ENCODE measurements at regions not wholly inside any gene's neighbourhood (a gene's known extent, or its start where the extent isn't known, plus 50 kb on each side); places are given as distances from the start of the nearest gene placed in this dataset.
"Not testable (repeated sequence)": the region's sequence is repeated elsewhere in the genome, so short reads cannot be mapped to it uniquely, and the experiment has no call there.

DNA sequence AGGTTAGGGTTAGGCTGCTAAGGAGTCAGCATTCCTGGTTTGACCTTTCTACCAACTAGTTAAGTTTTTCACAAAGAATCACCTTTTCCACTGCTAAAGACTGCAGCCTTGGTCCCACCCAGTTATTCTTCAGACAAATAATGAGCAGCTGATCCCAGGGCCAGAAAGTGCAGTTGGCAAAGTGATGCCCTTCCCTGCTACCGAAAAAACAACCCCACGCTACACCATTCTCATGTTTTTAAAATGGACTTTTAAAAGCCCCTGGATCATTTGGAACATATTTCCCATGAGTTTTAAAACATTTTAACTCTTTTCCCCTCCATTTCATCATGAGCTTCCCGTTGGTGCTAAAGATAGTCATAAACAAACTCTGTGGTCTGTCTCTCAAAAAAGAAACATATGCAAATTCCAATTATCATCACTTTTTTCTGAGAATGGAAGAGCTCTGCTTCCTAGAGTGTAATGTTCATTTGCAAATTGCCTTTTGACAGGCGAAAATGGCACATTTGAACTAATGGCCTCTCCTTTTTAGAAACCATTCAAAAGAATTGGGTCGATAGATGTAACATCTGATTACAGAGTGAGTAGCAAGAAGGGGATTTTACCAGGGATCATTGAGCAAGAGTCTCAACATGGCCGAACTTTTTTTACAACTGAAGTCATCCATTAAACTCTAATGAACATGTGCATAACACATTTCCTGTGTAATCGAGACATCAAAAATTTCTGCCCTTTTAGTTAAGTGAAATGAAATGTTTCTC lies 129.3 kb upstream of the RAP1B start:
- no peak overlapping the region for H3K4me3 ChIP-seq
- no peaks in the 10 kb centered on the region for H3K9me3 ChIP-seq
- no peaks in the 10 kb centered on the region for H3K36me3 ChIP-seq
- H3K27me3 ChIP-seq = no peaks in the 10 kb centered on the region
- DNase-seq = no peak

DNA sequence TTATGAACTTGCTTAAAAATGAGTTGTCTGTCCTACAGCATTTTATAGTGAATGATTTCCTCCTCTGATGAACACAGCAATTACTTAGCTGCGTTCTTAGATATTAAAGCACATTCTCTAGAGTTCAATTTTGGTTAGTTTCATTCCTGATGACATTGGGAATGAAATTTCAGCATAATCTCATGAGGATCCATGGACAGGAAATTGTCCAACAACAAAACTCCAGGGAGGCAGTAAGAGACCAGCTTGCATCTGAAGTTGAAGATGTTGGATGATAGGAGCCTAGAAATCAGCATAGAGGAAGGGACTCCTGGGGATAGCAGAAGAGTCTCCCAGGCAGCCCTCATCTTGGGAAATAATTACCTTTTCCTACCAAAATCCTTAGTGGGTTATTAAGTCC lies 128.7 kb upstream of the RAP1B start:
- DNase-seq = no peak
- no peaks in the 10 kb centered on the region for H3K36me3 ChIP-seq

DNA sequence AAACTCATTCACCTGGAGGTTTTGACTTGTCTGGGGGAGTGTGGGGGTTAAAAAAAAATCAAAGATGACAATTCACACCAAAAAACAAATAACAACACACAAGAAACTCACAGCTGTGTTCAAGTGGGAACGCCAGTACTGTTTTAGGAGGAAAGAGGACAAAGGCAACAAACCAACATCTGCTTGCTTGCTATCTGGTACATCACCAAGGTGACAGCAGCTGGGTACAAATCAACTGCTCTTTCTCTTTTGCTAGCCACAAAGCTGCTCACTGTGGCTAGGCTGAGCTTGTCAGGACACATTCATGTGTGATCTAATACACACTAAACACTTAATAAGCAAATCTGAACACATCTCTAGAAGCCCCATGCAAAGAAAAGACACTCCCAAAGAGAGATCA lies 128.0 kb upstream of the RAP1B start:
- H3K36me3 ChIP-seq = no peaks in the 10 kb centered on the region
- no peak for DNase-seq
- no peaks in the 10 kb centered on the region for H3K27me3 ChIP-seq
- no peak overlapping the region for H3K4me3 ChIP-seq
- H3K9me3 ChIP-seq = no peaks in the 10 kb centered on the region

More for the DNA sequence above, 128.7 kb upstream of the RAP1B start:
- Histone ChIP-seq H3K27me3 (no peaks in the 10 kb centered on the region), H3K4me3 (no peak overlapping the region), H3K9me3 (no peaks in the 10 kb centered on the region)

DNA sequence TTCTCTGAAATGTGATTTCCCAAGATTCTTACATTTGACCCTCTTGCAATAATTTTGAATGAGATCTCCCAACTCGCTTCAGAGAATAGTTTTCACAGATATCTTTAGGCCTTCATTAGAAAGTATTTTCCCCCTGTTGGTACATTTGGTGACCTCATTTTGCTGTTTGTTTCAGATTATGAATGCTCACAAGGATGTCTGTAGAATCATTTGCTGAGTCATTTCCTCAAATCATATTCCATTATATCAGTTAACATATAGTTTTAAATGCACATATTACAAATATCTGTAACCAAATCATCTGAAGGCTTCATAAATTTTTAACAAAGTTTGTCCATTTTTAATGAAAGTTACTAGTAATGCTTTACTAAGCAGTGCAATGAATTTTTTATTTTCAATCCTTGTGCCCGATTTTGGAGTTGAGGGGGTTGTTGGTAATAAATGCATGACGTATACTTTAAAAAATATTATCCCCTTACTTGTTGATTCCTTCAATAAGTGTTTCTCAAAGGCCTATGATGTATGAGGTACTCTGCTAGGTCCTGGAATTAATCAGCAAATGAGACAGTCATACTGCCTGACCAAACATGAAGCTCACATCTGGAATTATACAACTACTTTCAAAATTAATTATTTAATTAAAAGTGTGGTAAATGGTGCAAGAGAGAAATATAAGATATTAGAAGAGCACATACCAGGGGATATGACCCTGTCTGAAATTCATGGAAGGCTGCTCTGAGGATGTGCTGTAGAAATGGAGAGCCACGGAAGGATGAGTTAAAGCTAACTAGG lies 126.9 kb upstream of the RAP1B start:
- H3K9me3 ChIP-seq = no peaks in the 10 kb centered on the region
- H3K36me3 ChIP-seq = no peaks in the 10 kb centered on the region
- DNase-seq = no peak
- H3K4me3 ChIP-seq = no peak overlapping the region
- H3K27me3 ChIP-seq = no peaks in the 10 kb centered on the region; the same call in 1 of the 2 replicates

DNA sequence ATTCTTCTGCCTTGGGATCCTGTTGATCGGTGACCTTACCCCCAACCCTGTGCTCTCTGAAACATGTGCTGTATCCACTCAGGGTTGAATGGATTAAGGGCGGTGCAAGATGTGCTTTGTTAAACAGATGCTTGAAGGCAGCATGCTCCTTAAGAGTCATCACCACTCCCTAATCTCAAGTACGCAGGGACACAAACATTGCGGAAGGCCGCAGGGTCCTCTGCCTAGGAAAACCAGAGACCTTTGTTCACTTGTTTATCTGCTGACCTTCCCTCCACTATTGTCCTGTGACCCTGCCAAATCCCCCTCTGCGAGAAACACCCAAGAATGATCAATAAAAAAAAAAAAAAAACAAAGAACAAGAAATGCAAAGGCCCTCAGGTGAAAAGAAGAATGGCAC lies 126.1 kb upstream of the RAP1B start:
- not testable (repeated sequence) for H3K36me3 ChIP-seq, H3K9me3 ChIP-seq, DNase-seq, H3K27me3 ChIP-seq, H3K4me3 ChIP-seq

DNA sequence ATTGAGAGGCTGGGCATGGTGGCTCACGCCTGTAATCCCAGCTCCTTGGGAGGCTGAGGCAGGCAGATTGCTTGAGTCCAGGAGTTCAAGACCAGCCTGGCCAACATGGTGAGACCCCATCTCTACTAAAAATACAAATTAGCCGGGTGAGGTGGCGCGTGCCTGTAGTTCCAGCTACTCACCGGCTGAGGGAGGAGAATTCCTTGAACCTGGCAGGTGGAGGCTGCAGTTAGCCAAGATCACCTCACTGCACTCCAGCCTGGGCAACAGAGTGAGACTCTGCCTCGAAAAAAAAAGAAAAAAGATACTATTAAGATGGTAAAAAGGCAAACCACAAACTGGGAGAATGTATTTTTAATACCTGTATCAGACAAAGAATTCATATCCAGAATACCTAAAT lies 124.2 kb upstream of the RAP1B start:
- not testable (repeated sequence) for H3K36me3 ChIP-seq, DNase-seq

DNA sequence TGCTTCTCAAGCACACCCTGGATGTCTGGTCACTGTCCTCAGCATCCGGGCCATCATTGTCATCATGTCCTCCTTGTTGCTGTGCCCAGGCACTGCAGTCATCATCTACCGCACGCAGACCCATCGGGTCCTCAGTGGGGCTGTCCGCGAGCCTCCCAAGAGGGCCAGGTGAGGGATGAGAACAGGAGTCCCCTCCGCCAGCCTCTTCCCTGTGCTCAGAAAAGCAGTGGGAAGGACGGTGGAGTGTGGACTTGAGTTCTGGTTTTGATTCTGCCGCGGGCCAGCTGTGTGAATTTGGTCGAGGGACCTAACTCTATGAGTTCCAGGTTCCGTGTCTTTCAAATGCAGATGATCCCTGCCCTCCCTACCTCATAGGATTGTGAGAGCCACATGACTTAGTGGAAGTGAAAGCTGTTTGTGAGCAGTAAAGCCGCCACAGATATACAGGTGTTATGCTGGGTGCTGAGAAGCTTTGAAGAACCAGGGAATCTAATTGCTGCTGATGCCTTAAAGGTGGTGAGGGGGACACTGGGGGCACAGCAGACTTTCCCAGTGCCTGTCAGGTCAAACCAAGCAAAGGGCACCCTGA lies 122.9 kb upstream of the RAP1B start:
- no peaks in the 10 kb centered on the region for H3K36me3 ChIP-seq
- DNase-seq = no peak

More for the DNA sequence above, 124.2 kb upstream of the RAP1B start:
- not testable (repeated sequence) for H3K4me3 ChIP-seq, H3K9me3 ChIP-seq, H3K27me3 ChIP-seq

DNA sequence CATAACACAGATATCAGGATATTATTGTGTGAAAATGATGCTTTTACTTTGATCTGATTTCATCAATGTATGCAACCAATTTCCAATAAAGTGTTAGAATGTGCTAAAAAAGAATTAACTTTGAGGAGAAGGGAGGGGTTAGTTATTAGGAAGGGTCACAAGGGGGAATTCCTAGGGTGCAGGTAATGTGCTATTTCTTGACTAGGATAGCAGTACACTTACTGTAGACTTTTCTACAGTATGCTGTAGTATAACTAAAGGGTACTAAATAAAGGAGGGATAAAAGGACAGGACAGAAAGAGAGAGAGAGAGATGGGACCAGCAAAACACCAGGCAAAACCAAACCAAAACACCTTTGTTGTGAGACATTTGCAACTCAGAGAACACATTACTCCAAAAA lies 121.4 kb upstream of the RAP1B start:
- DNase-seq = no peak
- no peaks in the 10 kb centered on the region for H3K36me3 ChIP-seq

More for the DNA sequence above, 122.9 kb upstream of the RAP1B start:
- peaks cover 2% of the 10 kb centered on the region for H3K27me3 ChIP-seq
- H3K4me3 ChIP-seq = no peak overlapping the region
- no peaks in the 10 kb centered on the region for H3K9me3 ChIP-seq

DNA sequence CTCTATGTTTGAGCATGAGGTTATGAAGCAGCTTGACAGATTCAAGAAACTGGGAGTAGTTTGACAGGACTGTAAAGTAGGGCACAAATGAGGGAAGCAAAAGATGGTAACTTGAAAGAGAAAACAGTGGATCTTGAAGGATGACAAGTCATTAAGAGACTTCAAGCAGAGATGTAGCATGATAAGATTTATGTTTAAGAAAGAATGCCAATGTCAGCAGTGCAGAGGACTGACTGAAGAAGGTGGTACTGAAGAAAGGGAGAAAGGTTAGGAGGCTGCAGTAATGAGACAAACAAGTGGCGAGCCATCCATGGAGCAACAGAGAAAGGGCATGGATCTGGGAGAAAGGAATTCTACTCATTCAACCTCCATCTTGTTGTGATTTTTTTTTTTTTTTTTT lies 120.2 kb upstream of the RAP1B start:
- DNase-seq = no peak
- H3K9me3 ChIP-seq = no peaks in the 10 kb centered on the region
- no peak overlapping the region for H3K4me3 ChIP-seq
- H3K36me3 ChIP-seq = no peaks in the 10 kb centered on the region
- H3K27me3 ChIP-seq = peaks cover 2% of the 10 kb centered on the region

More for the DNA sequence above, 121.4 kb upstream of the RAP1B start:
- Histone ChIP-seq H3K27me3 (peaks cover 2% of the 10 kb centered on the region), H3K9me3 (no peaks in the 10 kb centered on the region), H3K4me3 (no peak overlapping the region)

DNA sequence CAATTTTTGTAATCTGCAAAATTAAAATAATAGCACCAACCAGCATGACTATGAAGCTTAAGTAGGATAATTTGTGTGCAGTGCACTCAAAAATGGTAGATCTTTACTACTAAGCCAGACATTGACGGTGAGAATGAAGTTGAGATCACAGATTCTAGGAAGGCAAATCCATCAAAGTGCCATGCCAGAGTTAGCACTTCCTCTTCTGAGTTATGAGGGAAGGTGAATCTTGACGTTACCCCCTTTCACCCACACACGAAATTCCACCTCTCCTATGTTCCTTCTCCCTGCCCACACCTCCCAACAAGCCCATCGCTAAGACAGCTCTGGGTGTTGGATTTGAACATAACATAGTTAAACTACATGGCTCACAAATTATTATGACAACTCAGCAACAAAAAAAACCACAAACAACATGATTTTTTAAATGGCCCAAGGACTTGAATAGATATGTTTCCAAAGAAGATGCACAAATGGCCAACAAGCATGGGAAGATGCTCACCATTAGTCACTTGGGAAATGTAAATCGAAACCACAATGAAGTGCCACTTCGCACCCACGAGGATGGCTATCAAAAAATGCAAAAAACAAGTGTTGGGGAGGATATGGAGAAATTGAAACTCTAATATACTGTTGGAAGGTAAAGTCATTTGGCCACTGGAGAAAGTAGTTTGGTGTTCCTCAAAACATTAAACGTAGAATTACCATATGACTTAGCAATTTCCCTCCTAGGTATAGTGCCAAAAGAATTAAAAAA lies 119.3 kb upstream of the RAP1B start:
- H3K27me3 ChIP-seq = peaks cover 2% of the 10 kb centered on the region
- no peaks in the 10 kb centered on the region for H3K36me3 ChIP-seq
- H3K4me3 ChIP-seq = no peak overlapping the region
- no peaks in the 10 kb centered on the region for H3K9me3 ChIP-seq
- DNase-seq = no peak

DNA sequence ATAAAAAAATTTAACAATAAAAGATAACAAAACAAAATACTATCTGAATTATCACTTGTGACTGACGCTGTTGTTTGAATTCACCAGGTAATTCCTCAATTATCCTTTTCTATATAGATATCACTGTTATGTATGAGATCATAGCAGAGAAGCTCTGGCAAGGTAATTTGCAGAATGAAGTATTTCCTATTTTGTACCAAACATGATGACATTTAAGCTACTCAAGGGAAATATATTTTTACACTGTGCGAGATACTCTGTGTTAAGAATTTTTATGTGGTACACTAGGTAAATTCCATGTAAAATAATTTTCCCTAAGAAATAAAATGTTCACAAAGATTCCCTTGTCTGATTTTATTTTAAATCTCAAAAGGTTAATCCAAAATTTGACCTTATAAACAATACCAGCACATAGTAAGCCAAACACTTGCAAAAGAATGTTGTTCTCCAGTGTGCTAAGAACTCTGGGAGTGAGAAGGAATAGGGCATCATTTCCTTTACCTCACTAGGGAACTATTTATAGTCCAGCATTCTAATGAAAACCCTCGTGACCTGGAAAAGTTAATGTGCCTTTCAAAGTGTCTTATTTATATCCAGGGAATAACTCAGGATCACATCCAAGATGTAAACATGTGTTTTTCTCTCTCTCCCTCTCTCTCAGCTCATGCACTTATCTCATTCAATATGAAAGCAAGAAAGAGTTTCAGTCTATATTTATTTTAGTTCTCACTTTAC lies 115.2 kb upstream of the RAP1B start:
- no peak overlapping the region for H3K4me3 ChIP-seq
- H3K9me3 ChIP-seq = no peaks in the 10 kb centered on the region
- H3K36me3 ChIP-seq = no peaks in the 10 kb centered on the region
- no peak for DNase-seq
- peaks cover 2% of the 10 kb centered on the region for H3K27me3 ChIP-seq

DNA sequence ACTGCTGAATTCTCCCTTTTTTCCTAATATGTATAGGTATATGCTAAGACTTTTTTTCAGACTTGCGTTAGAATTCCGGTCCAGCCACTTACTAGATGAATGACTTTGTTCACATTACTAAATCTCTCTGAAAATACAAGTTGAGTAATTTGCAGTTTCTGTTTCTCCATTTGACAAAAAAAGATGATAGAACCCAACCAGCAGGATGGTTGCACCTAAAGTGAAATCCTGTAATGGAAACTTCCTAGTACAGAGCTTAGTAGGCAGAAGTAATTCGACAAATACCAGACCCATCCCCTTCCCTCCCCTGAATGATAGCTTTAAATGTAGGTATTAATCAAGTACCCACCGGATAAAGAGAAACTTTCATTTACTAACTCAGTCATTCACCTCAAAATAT lies 113.6 kb upstream of the RAP1B start:
- peaks cover 2% of the 10 kb centered on the region; the same call in 1 of the 2 replicates for H3K27me3 ChIP-seq
- no peaks in the 10 kb centered on the region for H3K9me3 ChIP-seq
- DNase-seq = no peak
- no peaks in the 10 kb centered on the region for H3K36me3 ChIP-seq
- no peak overlapping the region for H3K4me3 ChIP-seq

DNA sequence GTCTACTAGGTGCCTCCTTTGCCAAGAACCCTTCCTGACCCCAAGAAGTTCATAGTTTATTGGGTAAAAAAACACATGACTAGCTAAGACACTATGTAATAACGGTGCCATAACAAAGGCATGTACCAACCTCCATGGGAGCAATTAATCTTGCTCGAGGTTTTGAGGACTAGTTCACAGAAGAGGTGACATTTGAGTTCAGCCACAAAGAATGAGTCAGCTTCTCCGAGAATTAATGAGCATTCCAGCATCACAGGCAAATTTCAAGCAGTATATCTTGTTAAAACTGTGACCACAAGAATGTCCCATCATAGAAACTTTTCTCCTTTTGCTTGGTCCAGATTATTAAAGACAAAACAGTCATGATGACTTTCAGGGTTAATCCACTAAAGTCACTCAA lies 113.0 kb upstream of the RAP1B start:
- H3K27me3 ChIP-seq = peaks cover 2% of the 10 kb centered on the region; the same call in 1 of the 2 replicates
- H3K9me3 ChIP-seq = no peaks in the 10 kb centered on the region
- no peak for DNase-seq
- no peak overlapping the region for H3K4me3 ChIP-seq
- H3K36me3 ChIP-seq = no peaks in the 10 kb centered on the region

DNA sequence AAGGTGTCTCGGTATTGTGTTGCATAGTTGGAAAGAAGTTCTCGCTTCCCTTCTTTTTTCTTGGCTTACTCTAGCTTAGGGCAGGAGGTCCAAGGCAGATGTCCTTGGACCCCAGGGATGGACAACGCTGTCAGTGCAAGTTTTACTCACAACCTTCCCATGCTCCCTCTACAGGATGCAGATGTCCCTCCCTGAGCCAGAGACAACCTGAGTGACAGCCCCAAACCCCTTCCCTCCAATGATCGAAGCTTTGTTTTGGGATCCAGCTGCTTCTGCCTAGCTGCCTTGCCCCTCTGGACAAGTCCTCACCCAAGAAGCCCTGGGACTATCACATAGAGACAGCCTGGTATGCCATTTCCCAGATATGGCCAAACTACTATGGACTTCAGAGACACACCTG lies 112.0 kb upstream of the RAP1B start:
- DNase-seq = no peak
- Histone ChIP-seq H3K27me3 (peaks cover 2% of the 10 kb centered on the region; the same call in 1 of the 2 replicates), H3K9me3 (no peaks in the 10 kb centered on the region), H3K4me3 (no peak overlapping the region), H3K36me3 (no peaks in the 10 kb centered on the region)

DNA sequence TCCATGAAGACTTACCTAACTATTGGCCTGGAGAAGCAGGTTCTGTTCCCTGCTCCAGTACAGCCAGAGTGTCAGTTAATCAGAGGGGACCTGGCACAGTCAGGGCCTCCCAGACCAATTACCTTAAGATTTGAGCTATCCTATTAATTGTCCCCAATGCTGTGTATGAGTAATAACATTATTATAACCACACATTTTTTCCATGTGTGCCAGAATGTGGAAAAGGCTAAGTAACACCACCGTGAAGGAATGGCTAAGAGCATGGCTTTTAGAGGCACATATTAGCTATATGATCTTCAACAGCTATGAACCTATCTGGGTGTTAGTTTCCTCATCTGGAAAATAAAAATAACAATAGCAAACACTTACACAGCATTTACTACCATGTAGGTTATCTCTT lies 111.1 kb upstream of the RAP1B start:
- DNase-seq = no peak
- peaks cover 2% of the 10 kb centered on the region; the same call in 1 of the 2 replicates for H3K27me3 ChIP-seq
- H3K9me3 ChIP-seq = no peaks in the 10 kb centered on the region
- no peak overlapping the region for H3K4me3 ChIP-seq
- no peaks in the 10 kb centered on the region for H3K36me3 ChIP-seq

DNA sequence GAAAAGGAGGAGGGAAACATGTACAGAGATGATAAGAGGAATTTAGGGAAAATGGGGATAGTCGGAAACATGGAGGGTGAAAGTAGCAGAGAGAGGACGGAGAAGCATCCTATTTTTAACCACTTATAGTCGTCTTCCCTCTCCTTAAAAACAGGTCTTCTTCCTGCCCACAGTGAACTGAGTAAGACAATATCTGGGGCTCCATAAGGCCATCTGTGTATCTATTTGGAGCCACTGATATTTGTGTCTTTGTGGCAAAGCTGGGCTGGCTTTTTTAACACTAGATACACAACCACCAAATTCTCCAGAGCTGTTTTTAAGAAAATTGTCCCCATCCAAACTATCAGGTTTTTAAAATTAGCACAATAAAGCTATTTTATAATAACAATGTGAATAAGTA lies 109.5 kb upstream of the RAP1B start:
- H3K9me3 ChIP-seq = no peaks in the 10 kb centered on the region
- H3K36me3 ChIP-seq = no peaks in the 10 kb centered on the region
- H3K27me3 ChIP-seq = peaks cover 2% of the 10 kb centered on the region; the same call in 1 of the 2 replicates
- H3K4me3 ChIP-seq = no peak overlapping the region
- DNase-seq = no peak
